Mesendoderm (in vitro differentiated cells): ENCODE measurements at regions not wholly inside any gene's neighbourhood (a gene's known extent, or its start where the extent isn't known, plus 50 kb on each side); places are given as distances from the start of the nearest gene placed in this dataset.

Experiments
- DNase-seq: peaks from one replicate; pipeline ENCODE4 v3.0.0; 2013
- H2AK5ac ChIP-seq: 2 replicates; pipeline ENCODE4 v1.6.1; 2013; ENCODE audit warnings: low read length, inconsistent platforms
- H2BK120ac ChIP-seq: 2 replicates; pipeline ENCODE4 v1.6.1; 2013; ENCODE audit warnings: low read depth, mild to moderate bottlenecking, low read length, moderate library complexity, mixed read lengths
- H2BK15ac ChIP-seq: replicated peaks from 2 replicates; pipeline ENCODE4 v1.6.1; 2013; ENCODE audit warnings: low read depth, mild to moderate bottlenecking, moderate library complexity
- H2BK5ac ChIP-seq: 2 replicates; pipeline ENCODE4 v1.6.1; 2013; ENCODE audit warnings: low read length, inconsistent platforms
- H3K18ac ChIP-seq: 2 replicates; pipeline ENCODE4 v1.6.1; 2013; ENCODE audit warnings: mild to moderate bottlenecking, low read length, mixed read lengths
- H3K23ac ChIP-seq: one replicate; pipeline ENCODE4 v1.6.1; 2013; ENCODE audit warnings: low read length
- H3K27ac ChIP-seq: 2 replicates; pipeline ENCODE4 v1.5.1; 2013; ENCODE audit warnings: low read depth, mild to moderate bottlenecking, inconsistent platforms, low read length, moderate library complexity
- H3K27me3 ChIP-seq: 2 replicates; pipeline ENCODE4 v1.6.1; 2013; ENCODE audit warnings: low read length, control low read depth, mild to moderate bottlenecking, inconsistent platforms; ENCODE audit not compliant: insufficient read depth, poor library complexity
- H3K36me3 ChIP-seq: 2 replicates; pipeline ENCODE4 v1.6.1; 2013; ENCODE audit warnings: low read length, inconsistent platforms; ENCODE audit not compliant: control insufficient read depth, insufficient read depth
- H3K4ac ChIP-seq: one replicate; pipeline ENCODE4 v1.6.1; 2013; ENCODE audit warnings: low read depth, mild to moderate bottlenecking, low read length, moderate library complexity
- H3K4me1 ChIP-seq: 2 replicates; pipeline ENCODE4 v1.6.1; 2013; ENCODE audit warnings: low read depth, low read length, inconsistent platforms; ENCODE audit not compliant: control insufficient read depth
- H3K4me2 ChIP-seq: 2 replicates; pipeline ENCODE4 v1.6.1; 2013; ENCODE audit warnings: low read length
- H3K4me3 ChIP-seq: 2 replicates; pipeline ENCODE4 v1.5.1; 2013; ENCODE audit warnings: mild to moderate bottlenecking, low read length
- H3K56ac ChIP-seq: one replicate; pipeline ENCODE4 v1.6.1; 2013; ENCODE audit warnings: low read length
- H3K79me1 ChIP-seq: 2 replicates; pipeline ENCODE4 v1.6.1; 2013; ENCODE audit warnings: low read length, inconsistent platforms
- H3K79me2 ChIP-seq: 2 replicates; pipeline ENCODE4 v1.6.1; 2013; ENCODE audit warnings: mild to moderate bottlenecking, low read length; ENCODE audit not compliant: control insufficient read depth, insufficient read depth
- H3K9ac ChIP-seq: 2 replicates; pipeline ENCODE4 v1.6.1; 2013; ENCODE audit warnings: low read length, inconsistent platforms
- H4K5ac ChIP-seq: one replicate; pipeline ENCODE4 v1.6.1; 2013; ENCODE audit warnings: low read length
- H4K8ac ChIP-seq: one replicate; pipeline ENCODE4 v1.6.1; 2013; ENCODE audit warnings: low read depth, mild to moderate bottlenecking, control low read depth, low read length, moderate library complexity
- WGBS: extraction: QIAGEN DNeasy Blood & Tissue Kit; methylation state at CpG from one replicate; pipeline ENCODE4 v1.1.7; 2013; ENCODE audit warnings: low lambda C conversion rate, missing lambda C conversion rate; ENCODE audit not compliant: insufficient coverage; ENCODE audit errors: extremely low coverage; 5-methylcytosine and 5-hydroxymethylcytosine counted together

DNA sequence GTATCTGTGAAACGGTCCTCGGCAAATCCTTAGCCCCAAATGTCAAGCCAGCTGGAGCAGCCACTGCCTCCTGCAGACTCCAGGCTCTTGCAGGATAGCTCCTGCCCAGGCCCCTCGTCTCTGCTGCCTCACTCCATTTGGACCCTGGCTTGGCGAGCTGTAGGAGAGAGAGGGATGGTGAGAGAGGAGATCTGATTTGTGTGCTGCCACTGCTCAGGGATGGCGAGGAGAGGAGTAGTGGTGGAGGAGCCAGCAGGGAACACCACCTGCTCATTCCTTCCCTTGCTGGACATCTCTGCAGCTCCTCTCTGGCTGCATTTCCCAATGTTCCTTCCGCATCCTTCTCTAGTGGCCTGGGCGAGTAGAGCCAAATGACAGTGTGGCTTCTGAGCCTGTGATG, 109.1 kb upstream of the NCK2 start:
- H3K36me3 ChIP-seq, result no peaks in the 10 kb centered on the region
- H3K27me3 ChIP-seq, result no peaks in the 10 kb centered on the region
- DNase-seq, result no peak
- no peaks in the 10 kb centered on the region for H3K4me1 ChIP-seq
- no peak overlapping the region for H3K9ac ChIP-seq
- no peaks in the 10 kb centered on the region for H3K79me1 ChIP-seq
- no peak overlapping the region for H2BK120ac ChIP-seq
- no peak overlapping the region for H4K8ac ChIP-seq
- no peak overlapping the region for H3K56ac ChIP-seq
- H3K4me2 ChIP-seq, result no peak overlapping the region
- no peak overlapping the region for H2BK5ac ChIP-seq
- H2BK15ac ChIP-seq, result no peak overlapping the region
- no peaks in the 10 kb centered on the region for H3K79me2 ChIP-seq
- no peak overlapping the region for H3K27ac ChIP-seq
- WGBS, result no CpG with 5 or more reads among the region's 7 CpGs
- H3K4me3 ChIP-seq, result no peak overlapping the region
- no peak overlapping the region for H4K5ac ChIP-seq
- no peak overlapping the region for H2AK5ac ChIP-seq
- H3K18ac ChIP-seq, result no peak overlapping the region
- H3K23ac ChIP-seq, result no peak overlapping the region
- no peak overlapping the region for H3K4ac ChIP-seq

DNA sequence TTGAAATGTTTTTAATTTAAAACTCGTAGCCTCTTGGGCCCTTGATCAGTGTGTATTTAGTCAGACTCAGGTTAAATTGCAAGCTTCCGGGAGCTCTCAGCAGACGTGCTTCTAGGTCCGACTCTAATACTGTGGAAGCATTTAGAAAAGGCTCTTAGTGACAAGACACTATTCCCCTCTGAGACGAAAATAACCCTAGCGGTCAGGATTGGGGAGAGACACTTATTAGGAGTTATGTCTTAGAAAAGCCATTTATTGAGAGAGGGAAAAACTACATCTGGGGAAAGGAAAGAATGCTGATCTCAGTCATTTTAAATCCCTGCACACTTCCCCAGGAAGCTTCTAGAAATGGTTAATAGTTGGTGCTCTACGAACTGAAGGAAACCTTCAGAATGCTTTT, 110.5 kb upstream of the NCK2 start:
- no peak overlapping the region for H3K4me2 ChIP-seq
- H3K4me1 ChIP-seq, result no peaks in the 10 kb centered on the region
- H3K18ac ChIP-seq, result no peak overlapping the region
- H3K79me1 ChIP-seq, result no peaks in the 10 kb centered on the region
- H3K79me2 ChIP-seq, result no peaks in the 10 kb centered on the region
- no peak overlapping the region for H3K23ac ChIP-seq
- no peak overlapping the region for H4K8ac ChIP-seq
- no peak overlapping the region for H2BK5ac ChIP-seq
- DNase-seq, result no peak
- H2BK15ac ChIP-seq, result no peak overlapping the region
- H3K4me3 ChIP-seq, result no peak overlapping the region
- no peak overlapping the region for H2BK120ac ChIP-seq
- no peak overlapping the region for H3K56ac ChIP-seq
- no peaks in the 10 kb centered on the region for H3K36me3 ChIP-seq
- no peaks in the 10 kb centered on the region for H3K27me3 ChIP-seq
- no peak overlapping the region for H2AK5ac ChIP-seq
- no peak overlapping the region for H4K5ac ChIP-seq
- no CpG with 5 or more reads among the region's 7 CpGs for WGBS
- H3K9ac ChIP-seq, result no peak overlapping the region
- H3K4ac ChIP-seq, result no peak overlapping the region
- H3K27ac ChIP-seq, result no peak overlapping the region

DNA sequence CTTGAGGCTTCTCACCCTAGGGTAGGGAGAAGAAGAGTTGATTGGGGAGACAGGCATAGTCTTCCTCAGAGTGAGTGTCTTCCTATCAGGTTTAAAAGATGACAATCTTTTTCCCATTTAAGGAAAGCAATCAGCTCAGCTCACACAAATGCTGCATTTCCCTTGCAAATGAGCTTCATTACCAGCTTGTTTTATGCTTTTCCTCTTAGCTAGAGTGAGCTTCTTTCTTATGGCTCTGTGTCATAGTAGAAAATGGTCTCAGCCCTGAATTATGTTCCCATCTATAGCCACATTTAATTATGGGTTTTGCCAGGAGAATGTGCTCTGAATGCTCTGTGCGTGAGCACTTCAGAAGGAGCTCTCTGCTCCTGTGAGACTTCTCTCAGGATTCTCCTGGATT, 112.8 kb upstream of the NCK2 start:
- Histone ChIP-seq H3K36me3 (no peaks in the 10 kb centered on the region), H3K79me2 (no peaks in the 10 kb centered on the region), H2AK5ac (no peak overlapping the region), H2BK15ac (no peak overlapping the region), H3K79me1 (no peaks in the 10 kb centered on the region), H4K8ac (no peak overlapping the region), H3K4ac (no peak overlapping the region), H3K27ac (no peak overlapping the region), H3K9ac (no peak overlapping the region), H3K27me3 (no peaks in the 10 kb centered on the region), H2BK5ac (no peak overlapping the region), H3K4me2 (no peak overlapping the region), H3K4me1 (no peaks in the 10 kb centered on the region), H3K4me3 (no peak overlapping the region), H4K5ac (no peak overlapping the region), H2BK120ac (no peak overlapping the region), H3K23ac (no peak overlapping the region), H3K18ac (no peak overlapping the region), H3K56ac (no peak overlapping the region)
- WGBS, result no CpG with 5 or more reads among the region's 1 CpG
- no peak for DNase-seq

DNA sequence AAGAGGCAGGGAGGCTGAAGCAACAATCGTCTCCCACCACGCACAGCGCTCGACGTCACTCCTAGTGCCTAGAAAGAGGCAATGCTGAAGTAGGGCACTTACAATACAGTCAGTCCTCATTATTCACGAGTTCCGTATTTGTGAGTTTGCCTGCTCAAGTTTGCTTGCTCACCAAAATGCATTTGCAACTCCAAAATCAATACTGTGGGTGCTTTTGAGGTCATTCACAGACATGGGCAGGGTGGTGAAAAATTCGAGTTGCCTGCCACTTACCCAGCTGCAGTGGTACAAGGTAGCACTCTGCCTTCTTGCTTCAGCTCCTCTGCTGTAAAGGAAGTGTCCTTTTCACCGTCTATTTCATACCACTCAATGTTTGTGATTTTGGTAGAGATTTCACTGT, 113.7 kb upstream of the NCK2 start:
- no peaks in the 10 kb centered on the region for H3K79me1 ChIP-seq
- H3K36me3 ChIP-seq, result no peaks in the 10 kb centered on the region
- no peaks in the 10 kb centered on the region for H3K27me3 ChIP-seq
- H3K18ac ChIP-seq, result no peak overlapping the region
- H3K4ac ChIP-seq, result no peak overlapping the region
- H4K5ac ChIP-seq, result no peak overlapping the region
- no peak overlapping the region for H3K27ac ChIP-seq
- no peak overlapping the region for H2AK5ac ChIP-seq
- no peaks in the 10 kb centered on the region for H3K79me2 ChIP-seq
- no peak overlapping the region for H3K23ac ChIP-seq
- no peak overlapping the region for H2BK120ac ChIP-seq
- no peak for DNase-seq
- H4K8ac ChIP-seq, result no peak overlapping the region
- H3K4me1 ChIP-seq, result no peaks in the 10 kb centered on the region
- H3K4me3 ChIP-seq, result no peak overlapping the region
- no peak overlapping the region for H3K4me2 ChIP-seq
- no peak overlapping the region for H2BK15ac ChIP-seq
- no CpG with 5 or more reads among the region's 9 CpGs for WGBS
- no peak overlapping the region for H3K9ac ChIP-seq
- no peak overlapping the region for H3K56ac ChIP-seq
- H2BK5ac ChIP-seq, result no peak overlapping the region

DNA sequence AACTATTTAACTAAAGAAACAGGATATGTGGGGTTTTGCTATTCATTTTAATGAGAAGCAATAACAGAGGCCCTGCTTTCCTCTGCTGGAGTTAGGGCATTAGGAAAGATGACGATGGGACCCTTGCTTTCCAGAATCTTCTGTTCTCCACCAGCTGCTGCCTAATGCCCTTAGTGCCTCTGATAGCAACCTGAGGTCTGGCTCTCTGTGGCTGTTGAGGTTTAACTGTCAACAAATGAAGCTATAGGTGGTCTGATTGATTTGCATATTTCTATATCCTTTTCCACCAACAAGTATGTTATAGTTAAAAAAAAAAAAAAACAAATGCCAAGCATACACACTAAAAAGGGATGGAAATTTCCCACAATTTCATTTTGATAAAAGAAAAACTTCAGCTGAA, 115.1 kb upstream of the NCK2 start:
- no peak overlapping the region for H3K56ac ChIP-seq
- H2BK5ac ChIP-seq, result no peak overlapping the region
- H3K27me3 ChIP-seq, result no peaks in the 10 kb centered on the region
- no peak overlapping the region for H2BK120ac ChIP-seq
- H3K79me2 ChIP-seq, result no peaks in the 10 kb centered on the region
- H3K4me1 ChIP-seq, result no peaks in the 10 kb centered on the region
- H3K79me1 ChIP-seq, result no peaks in the 10 kb centered on the region
- H2BK15ac ChIP-seq, result no peak overlapping the region
- no peak overlapping the region for H2AK5ac ChIP-seq
- no peak overlapping the region for H3K23ac ChIP-seq
- DNase-seq, result no peak
- H3K18ac ChIP-seq, result no peak overlapping the region
- no peaks in the 10 kb centered on the region for H3K36me3 ChIP-seq
- no peak overlapping the region for H3K9ac ChIP-seq
- H3K27ac ChIP-seq, result no peak overlapping the region
- no peak overlapping the region for H3K4me3 ChIP-seq
- H3K4ac ChIP-seq, result no peak overlapping the region
- no CpG with 5 or more reads among the region's 1 CpG for WGBS
- no peak overlapping the region for H3K4me2 ChIP-seq
- no peak overlapping the region for H4K5ac ChIP-seq
- no peak overlapping the region for H4K8ac ChIP-seq

DNA sequence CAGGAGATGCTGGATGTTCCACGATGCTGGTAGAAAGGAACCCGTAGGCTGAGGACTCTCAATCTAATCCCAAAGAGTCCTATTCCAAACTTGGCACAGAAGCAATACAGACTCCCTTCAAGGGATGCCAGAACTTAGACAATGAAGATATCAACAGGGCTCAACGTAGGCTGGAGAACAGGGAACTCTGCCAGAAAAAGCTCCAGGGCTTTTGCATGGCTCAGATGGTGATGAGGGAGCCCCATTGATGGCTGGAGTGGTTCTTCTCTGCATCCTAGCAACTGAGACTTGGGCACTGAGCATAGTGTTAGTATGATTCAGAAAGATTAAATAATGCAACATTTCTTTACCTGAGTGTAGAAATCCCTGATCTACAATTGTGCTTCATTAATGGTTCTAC, 117.2 kb upstream of the NCK2 start:
- no peak overlapping the region for H2BK15ac ChIP-seq
- H3K27ac ChIP-seq, result no peak overlapping the region
- H3K27me3 ChIP-seq, result no peaks in the 10 kb centered on the region
- H4K8ac ChIP-seq, result no peak overlapping the region
- H3K4me3 ChIP-seq, result no peak overlapping the region
- no peak overlapping the region for H2BK5ac ChIP-seq
- H2AK5ac ChIP-seq, result no peak overlapping the region
- no CpG with 5 or more reads among the region's 3 CpGs for WGBS
- no peak overlapping the region for H3K56ac ChIP-seq
- H3K79me2 ChIP-seq, result no peaks in the 10 kb centered on the region
- no peak overlapping the region for H3K18ac ChIP-seq
- H3K4ac ChIP-seq, result no peak overlapping the region
- H3K79me1 ChIP-seq, result no peaks in the 10 kb centered on the region
- H3K9ac ChIP-seq, result no peak overlapping the region
- H3K23ac ChIP-seq, result no peak overlapping the region
- no peaks in the 10 kb centered on the region for H3K36me3 ChIP-seq
- H3K4me1 ChIP-seq, result no peaks in the 10 kb centered on the region
- no peak overlapping the region for H2BK120ac ChIP-seq
- DNase-seq, result no peak
- no peak overlapping the region for H3K4me2 ChIP-seq
- no peak overlapping the region for H4K5ac ChIP-seq
